ENCODE measurements at regions not wholly inside any gene's neighbourhood (a gene's known extent, or its start where the extent isn't known, plus 50 kb on each side); places are given as distances from the start of the nearest gene placed in this dataset.
"Not testable (repeated sequence)": the region's sequence is repeated elsewhere in the genome, so short reads cannot be mapped to it uniquely, and the experiment has no call there.

DNA sequence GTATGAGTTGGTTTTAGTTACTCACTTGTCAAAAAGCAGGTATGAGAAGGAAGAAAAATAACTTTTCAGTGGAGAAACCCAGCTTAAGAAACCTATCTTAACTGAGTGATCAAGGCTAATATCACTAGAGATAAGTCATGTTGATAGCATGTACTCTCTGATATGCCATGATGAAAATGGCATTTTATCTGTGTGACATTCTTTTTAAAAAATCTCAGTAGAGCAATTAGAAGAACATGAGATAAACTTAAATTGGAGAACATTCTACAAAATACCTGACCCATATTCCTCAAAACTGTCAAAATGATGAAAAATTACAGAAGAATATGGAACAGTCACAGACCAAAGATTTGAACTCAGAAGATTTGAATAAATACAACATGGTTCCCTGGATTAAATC lies 912.4 kb upstream of the ATXN7L3B start:
- Mint-ChIP-seq H3K27ac (ENCODE audit: unreplicated experiment) (no peak overlapping the region), H3K36me3 (ENCODE audit: low read depth) (no peaks in the 10 kb centered on the region), H3K9me3 (ENCODE audit: low read depth) (peaks cover 6% of the 10 kb centered on the region), H3K27me3 (ENCODE audit: low read depth) (peaks cover 1% of the 10 kb centered on the region), H3K4me3 (ENCODE audit: unreplicated experiment) (no peak overlapping the region), H3K4me1 (ENCODE audit: low read depth) (no peaks in the 10 kb centered on the region)
- TF ChIP-seq, protein P1, sequence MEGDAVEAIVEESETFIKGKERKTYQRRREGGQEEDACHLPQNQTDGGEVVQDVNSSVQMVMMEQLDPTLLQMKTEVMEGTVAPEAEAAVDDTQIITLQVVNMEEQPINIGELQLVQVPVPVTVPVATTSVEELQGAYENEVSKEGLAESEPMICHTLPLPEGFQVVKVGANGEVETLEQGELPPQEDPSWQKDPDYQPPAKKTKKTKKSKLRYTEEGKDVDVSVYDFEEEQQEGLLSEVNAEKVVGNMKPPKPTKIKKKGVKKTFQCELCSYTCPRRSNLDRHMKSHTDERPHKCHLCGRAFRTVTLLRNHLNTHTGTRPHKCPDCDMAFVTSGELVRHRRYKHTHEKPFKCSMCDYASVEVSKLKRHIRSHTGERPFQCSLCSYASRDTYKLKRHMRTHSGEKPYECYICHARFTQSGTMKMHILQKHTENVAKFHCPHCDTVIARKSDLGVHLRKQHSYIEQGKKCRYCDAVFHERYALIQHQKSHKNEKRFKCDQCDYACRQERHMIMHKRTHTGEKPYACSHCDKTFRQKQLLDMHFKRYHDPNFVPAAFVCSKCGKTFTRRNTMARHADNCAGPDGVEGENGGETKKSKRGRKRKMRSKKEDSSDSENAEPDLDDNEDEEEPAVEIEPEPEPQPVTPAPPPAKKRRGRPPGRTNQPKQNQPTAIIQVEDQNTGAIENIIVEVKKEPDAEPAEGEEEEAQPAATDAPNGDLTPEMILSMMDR (IDR thresholded peaks at IDR 0.05): no peak
- no peak for DNase-seq (ENCODE audit: low spot score)

DNA sequence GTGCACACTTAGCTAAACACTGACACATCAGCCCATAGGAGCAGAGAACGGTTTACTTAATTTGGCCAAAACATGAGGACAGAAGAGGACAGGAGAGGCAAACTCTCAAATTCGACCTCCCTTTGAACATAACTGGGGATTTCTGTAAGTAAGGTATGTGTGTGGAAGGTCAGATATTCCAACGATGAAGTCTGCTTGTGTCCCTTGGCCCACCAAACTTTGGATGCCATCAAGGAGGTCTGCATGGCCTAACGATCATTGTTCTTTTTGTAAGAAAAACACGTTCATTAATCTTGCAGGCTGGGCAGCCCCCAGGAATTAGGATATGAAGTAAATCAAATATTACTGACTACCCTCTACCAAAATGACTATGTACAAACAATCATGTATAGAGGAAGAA lies 908.5 kb upstream of the ATXN7L3B start:
- Mint-ChIP-seq H3K27ac (ENCODE audit: unreplicated experiment) (no peak overlapping the region), H3K4me1 (ENCODE audit: low read depth) (no peaks in the 10 kb centered on the region), H3K36me3 (ENCODE audit: low read depth) (no peaks in the 10 kb centered on the region), H3K4me3 (ENCODE audit: unreplicated experiment) (no peak overlapping the region), H3K9me3 (ENCODE audit: low read depth) (no peaks in the 10 kb centered on the region), H3K27me3 (ENCODE audit: low read depth) (peaks cover 1% of the 10 kb centered on the region)
- no peak for DNase-seq (ENCODE audit: low spot score)
- TF ChIP-seq, protein P1 (IDR thresholded peaks at IDR 0.05): no peak

DNA sequence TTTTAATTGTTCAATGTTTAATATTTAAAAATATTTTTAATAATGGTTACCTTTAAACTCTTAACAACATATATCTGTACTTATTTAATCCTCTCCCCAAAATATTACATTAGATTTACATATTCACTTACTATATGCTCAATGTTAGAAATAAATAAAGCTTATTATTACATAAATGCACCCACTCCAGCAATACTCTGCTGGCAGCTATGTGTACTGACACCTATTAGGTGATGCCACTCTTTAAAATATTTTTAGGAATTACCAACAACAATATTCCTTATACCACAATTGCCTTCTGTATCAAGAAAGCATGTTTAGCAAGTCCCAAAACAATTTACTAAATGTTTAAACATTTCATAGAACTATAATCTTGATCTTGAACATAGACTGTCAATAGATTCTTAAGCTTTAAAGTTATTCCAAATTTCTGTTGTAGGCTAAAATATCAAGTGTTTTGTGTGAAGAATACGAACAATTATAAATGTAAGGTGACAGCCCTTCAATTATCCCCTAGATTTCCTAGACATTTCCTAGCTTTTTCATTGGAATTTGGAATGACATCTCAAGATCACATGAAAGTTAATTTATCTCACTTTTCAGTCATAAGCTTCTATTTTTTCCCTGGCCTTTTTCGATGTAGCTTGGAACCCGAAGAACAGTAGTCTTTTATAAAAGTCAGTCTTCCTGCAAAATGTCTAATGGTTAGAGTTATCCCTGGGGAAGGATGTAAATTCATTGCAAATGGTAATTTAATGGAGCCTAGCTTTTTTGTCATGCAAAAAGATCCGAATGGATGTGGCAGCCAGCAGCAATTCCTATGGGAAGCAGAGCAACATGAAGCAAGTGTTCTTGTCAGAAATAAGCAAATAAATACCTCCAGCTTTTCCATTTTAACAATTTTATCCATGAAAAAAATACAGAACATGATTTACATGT lies 907.5 kb upstream of the ATXN7L3B start:
- peaks cover 3% of the 10 kb centered on the region for H3K9me3 Mint-ChIP-seq (ENCODE audit: low read depth)
- peaks cover 1% of the 10 kb centered on the region for H3K27me3 Mint-ChIP-seq (ENCODE audit: low read depth)
- H3K4me3 Mint-ChIP-seq (ENCODE audit: unreplicated experiment): no peak overlapping the region
- H3K27ac Mint-ChIP-seq (ENCODE audit: unreplicated experiment): no peak overlapping the region
- no peaks in the 10 kb centered on the region for H3K4me1 Mint-ChIP-seq (ENCODE audit: low read depth)
- no peak for DNase-seq (ENCODE audit: low spot score)
- no peaks in the 10 kb centered on the region for H3K36me3 Mint-ChIP-seq (ENCODE audit: low read depth)
- TF ChIP-seq, protein P1 (IDR thresholded peaks at IDR 0.05): peak; percentile 14

DNA sequence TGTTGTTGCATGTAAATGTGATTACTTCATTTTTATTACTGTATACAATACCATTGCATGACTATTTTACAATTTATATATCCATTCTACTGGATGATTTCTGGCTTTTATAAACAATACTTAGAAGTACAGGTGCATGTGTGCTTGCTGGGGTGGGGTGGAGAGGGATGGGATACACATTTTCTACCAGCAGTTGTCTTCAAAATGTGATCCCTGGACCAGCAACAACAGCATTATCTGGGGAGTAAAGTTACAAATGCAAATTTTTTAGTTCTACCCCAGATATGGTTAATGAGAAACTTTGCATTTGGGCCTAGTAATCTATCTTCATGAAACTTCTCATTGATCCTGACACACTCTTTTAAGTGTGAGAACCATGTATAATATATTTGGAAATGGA lies 905.4 kb upstream of the ATXN7L3B start:
- no peak overlapping the region for H3K4me3 Mint-ChIP-seq (ENCODE audit: unreplicated experiment)
- H3K27me3 Mint-ChIP-seq (ENCODE audit: low read depth): no peaks in the 10 kb centered on the region
- TF ChIP-seq, protein P1 (IDR thresholded peaks at IDR 0.05): no peak
- no peaks in the 10 kb centered on the region for H3K4me1 Mint-ChIP-seq (ENCODE audit: low read depth)
- no peaks in the 10 kb centered on the region for H3K36me3 Mint-ChIP-seq (ENCODE audit: low read depth)
- DNase-seq (ENCODE audit: low spot score): no peak
- H3K9me3 Mint-ChIP-seq (ENCODE audit: low read depth): peaks cover 3% of the 10 kb centered on the region
- no peak overlapping the region for H3K27ac Mint-ChIP-seq (ENCODE audit: unreplicated experiment)

DNA sequence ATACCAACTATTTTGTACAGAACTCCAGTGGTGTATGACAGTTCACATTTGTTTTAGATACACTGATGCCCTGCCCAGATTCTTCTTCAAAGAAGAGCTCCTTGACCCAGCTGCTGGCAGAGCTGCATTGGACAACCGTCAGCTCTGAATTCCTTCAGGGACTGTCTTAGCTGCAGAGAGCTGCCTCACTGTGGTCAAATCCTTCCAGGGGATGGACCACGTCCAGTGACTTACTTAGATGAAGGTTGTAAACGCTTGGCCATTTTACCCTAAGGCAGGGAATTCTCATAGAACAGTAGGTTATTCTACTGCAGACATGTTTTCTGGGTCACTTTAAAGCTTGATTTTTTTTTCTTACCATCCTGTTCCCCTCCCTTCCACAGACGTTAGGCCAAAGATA lies 905.0 kb upstream of the ATXN7L3B start:
- Mint-ChIP-seq H3K4me1 (ENCODE audit: low read depth) (no peaks in the 10 kb centered on the region), H3K27ac (ENCODE audit: unreplicated experiment) (no peak overlapping the region), H3K36me3 (ENCODE audit: low read depth) (no peaks in the 10 kb centered on the region), H3K27me3 (ENCODE audit: low read depth) (no peaks in the 10 kb centered on the region), H3K4me3 (ENCODE audit: unreplicated experiment) (no peak overlapping the region), H3K9me3 (ENCODE audit: low read depth) (peaks cover 3% of the 10 kb centered on the region)
- TF ChIP-seq, protein P1 (IDR thresholded peaks at IDR 0.05): no peak
- DNase-seq (ENCODE audit: low spot score): no peak

DNA sequence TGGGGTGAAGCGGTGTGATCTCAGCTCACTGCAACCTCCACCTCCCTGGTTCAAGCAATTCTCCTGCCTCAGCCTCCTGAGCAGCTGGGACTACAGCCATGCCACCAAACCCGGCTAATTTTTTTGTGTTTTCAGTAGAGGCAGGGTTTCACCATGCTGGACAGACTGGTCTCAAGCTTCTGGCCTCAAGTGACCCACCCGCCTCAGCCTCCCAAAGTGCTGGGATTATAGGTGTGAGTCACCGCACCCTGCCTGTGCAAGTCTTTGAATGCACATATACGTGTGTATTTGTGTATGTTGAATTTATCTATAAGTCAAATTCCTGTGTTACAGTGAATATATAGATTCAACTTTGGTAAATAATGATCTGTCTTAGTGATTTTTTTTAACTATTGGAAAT lies 898.2 kb upstream of the ATXN7L3B start:
- H3K27me3 Mint-ChIP-seq (ENCODE audit: low read depth); H3K36me3 Mint-ChIP-seq (ENCODE audit: low read depth); DNase-seq (ENCODE audit: low spot score); H3K4me3 Mint-ChIP-seq (ENCODE audit: unreplicated experiment); H3K4me1 Mint-ChIP-seq (ENCODE audit: low read depth); H3K27ac Mint-ChIP-seq (ENCODE audit: unreplicated experiment); H3K9me3 Mint-ChIP-seq (ENCODE audit: low read depth): not testable (repeated sequence)

Data from chondrocyte (in vitro differentiated cells).